ENCODE measurements at regions not wholly inside any gene's neighbourhood (a gene's known extent, or its start where the extent isn't known, plus 50 kb on each side); places are given as distances from the start of the nearest gene placed in this dataset.

- no peak for DNase-seq (ENCODE audit: low read depth)
- no peak for TF ChIP-seq CTCF (conservative IDR thresholded peaks at IDR 0.05; ENCODE audit: low read length)
- no peak overlapping the region for H3K4me3 ChIP-seq (ENCODE audit: low read length)
Measured at GRCh38 chr9:73531051-73531532, 379.4 kb downstream of the ANXA1 start.

GRCh38 chr9:73531658-73532057, 380.0 kb downstream of the ANXA1 start:
- no peak for TF ChIP-seq CTCF (conservative IDR thresholded peaks at IDR 0.05; ENCODE audit: low read length)
- DNase-seq (ENCODE audit: low read depth), result no peak
- H3K4me3 ChIP-seq (ENCODE audit: low read length), result no peak overlapping the region

DNA sequence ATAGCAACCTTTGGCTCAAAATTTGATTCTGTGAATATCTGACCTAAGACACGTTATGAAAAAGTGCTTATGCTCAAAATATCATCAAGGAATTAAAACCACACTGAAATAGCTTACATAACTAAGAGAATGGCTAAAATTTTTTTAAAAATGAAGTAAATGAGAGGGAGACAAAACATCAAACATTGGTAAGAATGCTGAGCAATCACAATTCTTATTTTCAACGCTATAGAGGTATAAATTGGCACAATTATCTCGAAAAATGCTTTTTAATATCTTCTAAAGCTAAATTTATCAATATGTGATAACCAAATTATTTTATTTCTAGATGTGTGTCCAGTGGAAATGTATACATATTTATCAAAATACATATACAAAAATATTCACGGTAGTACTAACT, 381.3 kb downstream of the ANXA1 start:
- no peak for DNase-seq (ENCODE audit: low read depth)
- TF ChIP-seq CTCF (conservative IDR thresholded peaks at IDR 0.05; ENCODE audit: low read length), result no peak
- no peak overlapping the region for H3K4me3 ChIP-seq (ENCODE audit: low read length)

DNA sequence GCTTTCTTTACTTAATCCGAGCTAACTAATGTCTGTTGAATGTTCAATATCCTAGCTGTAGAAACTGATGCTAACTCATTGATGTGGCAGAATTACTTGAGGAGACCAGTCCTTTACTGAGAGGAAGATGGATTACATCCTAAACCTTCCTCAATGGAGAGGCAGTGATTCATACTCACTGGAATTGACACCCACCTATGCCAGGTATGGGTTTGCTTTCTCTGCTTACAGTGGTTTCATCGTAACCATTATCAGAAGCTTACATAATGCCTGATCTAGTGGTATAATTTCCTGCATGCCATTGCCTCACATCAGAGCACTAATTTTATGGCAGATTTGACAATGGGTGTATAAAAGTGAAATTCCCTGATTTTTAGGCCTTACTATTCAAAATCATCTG, 384.7 kb downstream of the ANXA1 start:
- DNase-seq (ENCODE audit: low read depth), result no peak
- H3K4me3 ChIP-seq (ENCODE audit: low read length), result no peak overlapping the region
- TF ChIP-seq CTCF (conservative IDR thresholded peaks at IDR 0.05; ENCODE audit: low read length), result no peak

DNA sequence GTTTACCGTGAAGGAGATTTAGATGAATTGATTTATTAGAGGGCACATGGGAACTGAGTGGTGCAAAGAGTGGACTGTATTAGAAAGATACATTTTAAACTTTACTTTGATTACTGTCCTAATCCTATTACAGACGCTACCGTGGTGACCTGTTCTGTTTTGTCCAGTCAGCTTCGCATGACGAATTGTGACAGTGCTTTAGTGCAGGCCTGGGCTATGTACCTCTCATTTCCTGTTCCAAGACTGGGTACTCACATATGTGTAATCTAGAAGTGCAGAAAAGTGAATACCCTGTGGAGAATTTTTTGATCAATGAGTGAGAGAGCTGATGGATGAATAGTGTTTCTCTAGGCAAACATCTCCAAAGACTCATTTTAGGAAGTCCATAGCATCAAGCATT, 385.9 kb downstream of the ANXA1 start:
- TF ChIP-seq CTCF (conservative IDR thresholded peaks at IDR 0.05; ENCODE audit: low read length), result no peak
- DNase-seq (ENCODE audit: low read depth), result no peak

GRCh38 chr9:73539881-73540390, 388.3 kb downstream of the ANXA1 start:
- H3K4me3 ChIP-seq (ENCODE audit: low read length), result no peak overlapping the region
- DNase-seq (ENCODE audit: low read depth), result no peak
- TF ChIP-seq CTCF (conservative IDR thresholded peaks at IDR 0.05; ENCODE audit: low read length), result no peak

More for the DNA sequence above, 385.9 kb downstream of the ANXA1 start:
- H3K4me3 ChIP-seq (ENCODE audit: low read length), result no peak overlapping the region

GRCh38 chr9:73541923-73542322, 390.3 kb downstream of the ANXA1 start:
- no peak overlapping the region for H3K4me3 ChIP-seq (ENCODE audit: low read length)
- no peak for DNase-seq (ENCODE audit: low read depth)
- TF ChIP-seq CTCF (conservative IDR thresholded peaks at IDR 0.05; ENCODE audit: low read length), result no peak
